NCI-H526 (cell line): ENCODE measurements at regions not wholly inside any gene's neighbourhood (a gene's known extent, or its start where the extent isn't known, plus 50 kb on each side); places are given as distances from the start of the nearest gene placed in this dataset.

ENCODE experiments used
- DNase-seq, 2 experiments: peaks; one replicate each; lab custom pipeline; 2025; lab: John Stamatoyannopoulos, UW

DNA sequence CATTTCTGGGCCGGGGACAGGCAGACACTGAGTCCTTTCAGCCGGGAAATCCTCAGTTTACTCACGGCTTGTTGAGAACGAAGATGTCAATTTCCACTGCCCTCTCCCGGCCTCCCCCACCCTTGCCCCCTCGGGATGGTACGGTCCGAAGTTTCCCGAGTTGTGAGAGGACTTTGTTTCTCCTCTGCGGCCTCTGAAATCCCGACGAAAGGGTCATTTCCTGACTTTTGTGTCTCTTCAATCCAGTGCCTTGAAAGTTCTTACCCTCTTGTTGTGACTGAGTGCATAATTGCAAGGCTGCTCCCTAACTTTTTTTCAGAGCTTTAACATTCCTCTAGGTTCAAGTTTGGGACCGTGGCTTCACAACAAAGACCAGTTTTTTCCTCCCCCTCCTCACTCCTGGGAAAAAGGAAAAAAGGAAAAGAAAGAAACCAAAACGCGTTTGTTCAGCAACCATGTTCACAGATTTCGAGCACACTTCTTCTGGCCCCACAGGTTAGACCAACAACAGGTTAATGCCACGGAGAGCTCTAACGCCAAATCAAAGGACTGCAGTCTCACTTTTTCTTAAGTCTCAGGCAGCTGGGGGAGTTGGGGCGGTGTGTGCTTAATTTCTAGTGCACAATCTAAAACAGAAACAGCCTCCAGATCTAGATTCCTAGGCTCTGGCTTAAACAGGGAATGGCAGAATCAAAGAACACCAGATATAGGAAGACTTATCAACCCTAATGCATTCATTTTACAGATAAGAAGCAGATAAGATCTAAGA lies 138.9 kb downstream of the TMCO5A start:
- DNase-seq = no peak

- DNase-seq = no peak
Measured at GRCh38 chr15:38074029-38074428, 139.6 kb downstream of the TMCO5A start.

GRCh38 chr15:38075466-38075865 lies 141.0 kb downstream of the TMCO5A start:
- DNase-seq = no peak

GRCh38 chr15:38076786-38077185 lies 142.3 kb downstream of the TMCO5A start:
- DNase-seq = peak in 1 of 2 experiments; percentile 39

- DNase-seq = no peak
Measured at GRCh38 chr15:38079236-38079635, 144.8 kb downstream of the TMCO5A start.

DNA sequence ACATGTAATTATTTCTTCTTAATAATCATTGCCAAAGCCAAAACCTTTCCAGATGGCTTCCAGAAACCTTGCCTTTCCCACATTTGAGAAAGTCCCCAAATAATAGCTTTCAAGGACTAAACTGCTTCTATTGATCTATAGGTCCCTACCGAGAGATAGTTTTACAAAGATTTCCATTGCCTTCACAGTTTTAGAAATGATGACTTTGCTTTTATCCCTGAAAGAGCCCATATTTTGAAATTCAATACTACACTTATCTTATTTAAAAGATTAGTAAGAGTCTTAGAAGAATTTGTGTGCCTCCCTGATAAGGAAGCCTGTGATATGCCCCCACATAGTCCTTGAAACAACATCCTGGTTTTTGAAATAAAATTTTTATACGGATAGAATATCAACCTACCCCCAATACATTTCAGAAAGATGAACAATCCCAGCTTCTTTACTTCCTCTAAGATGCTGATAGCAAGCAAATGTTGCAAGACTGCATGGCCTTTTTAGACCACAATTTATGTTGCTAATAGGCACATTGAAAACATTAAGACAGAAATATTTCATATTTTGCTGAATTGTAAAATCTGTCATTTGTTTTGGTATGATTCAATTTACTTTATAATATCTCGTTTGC lies 146.3 kb downstream of the TMCO5A start:
- DNase-seq = no peak

DNA sequence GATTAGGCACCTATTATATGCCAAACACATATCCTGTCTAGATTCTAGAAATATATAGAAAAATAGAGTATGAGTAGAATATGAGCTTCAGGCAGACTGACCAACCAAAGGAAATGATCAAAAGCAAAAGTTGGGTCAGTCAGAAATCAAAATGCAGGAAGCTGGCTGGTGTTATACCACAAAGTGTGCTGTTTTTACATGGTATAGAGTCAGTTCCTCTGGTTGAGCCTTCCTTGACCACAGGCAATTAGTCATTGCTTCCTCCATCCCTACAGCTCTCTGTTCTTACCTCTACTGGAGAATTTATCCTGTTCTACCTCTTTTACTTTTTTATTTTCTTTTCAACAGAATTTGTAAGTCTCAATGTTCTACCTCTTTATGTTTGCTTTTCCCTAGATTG lies 149.8 kb downstream of the TMCO5A start:
- DNase-seq = no peak

- no peak for DNase-seq
Measured at GRCh38 chr15:38085114-38085513, 150.7 kb downstream of the TMCO5A start.

- DNase-seq = no peak
Measured at GRCh38 chr15:38085931-38086568, 151.6 kb downstream of the TMCO5A start.

DNA sequence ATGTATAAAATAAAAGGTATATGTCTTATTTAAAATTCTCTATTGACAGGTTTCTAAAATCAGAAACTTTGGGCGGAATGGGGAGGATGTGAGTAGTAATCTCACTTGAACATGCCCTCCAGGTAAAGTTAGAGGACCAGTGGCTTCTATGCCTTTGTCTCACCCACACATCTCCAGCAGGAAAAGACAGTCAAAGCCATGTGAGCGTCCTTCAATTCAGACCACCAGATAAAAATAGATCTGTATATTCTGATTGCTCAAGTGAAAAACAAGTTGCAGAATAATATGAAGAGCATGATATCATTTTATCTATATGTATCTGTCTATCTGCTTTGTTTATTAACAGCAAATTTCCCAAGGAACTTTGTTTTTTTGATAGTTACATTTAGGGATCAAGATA lies 152.2 kb downstream of the TMCO5A start:
- DNase-seq = no peak

- DNase-seq = no peak
Measured at GRCh38 chr15:38088971-38089370, 154.5 kb downstream of the TMCO5A start.

GRCh38 chr15:38090223-38090622 lies 155.8 kb downstream of the TMCO5A start:
- no peak for DNase-seq

GRCh38 chr15:38090678-38091077 lies 156.2 kb downstream of the TMCO5A start:
- DNase-seq = no peak

GRCh38 chr15:38091078-38091645 lies 156.7 kb downstream of the TMCO5A start:
- no peak for DNase-seq

DNA sequence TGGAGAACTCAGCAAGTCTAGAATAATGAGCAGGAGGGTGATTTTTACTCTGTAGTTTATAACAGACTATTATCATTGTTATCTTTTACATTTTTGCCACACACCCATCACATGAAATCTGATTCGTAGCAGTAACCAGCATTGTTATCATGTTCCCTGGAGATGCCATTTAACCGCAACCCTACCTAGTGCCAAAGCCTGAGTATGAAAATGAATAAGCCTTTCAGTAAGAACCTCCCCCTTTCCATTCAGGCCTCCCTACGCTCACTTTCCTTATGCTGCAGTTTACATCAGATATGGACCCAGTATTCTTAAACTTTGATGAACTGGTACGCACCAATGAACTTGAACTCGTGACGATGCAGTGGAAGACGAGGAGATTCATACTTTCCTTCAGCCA lies 158.7 kb upstream of the SPRED1 start:
- no peak for DNase-seq

DNA sequence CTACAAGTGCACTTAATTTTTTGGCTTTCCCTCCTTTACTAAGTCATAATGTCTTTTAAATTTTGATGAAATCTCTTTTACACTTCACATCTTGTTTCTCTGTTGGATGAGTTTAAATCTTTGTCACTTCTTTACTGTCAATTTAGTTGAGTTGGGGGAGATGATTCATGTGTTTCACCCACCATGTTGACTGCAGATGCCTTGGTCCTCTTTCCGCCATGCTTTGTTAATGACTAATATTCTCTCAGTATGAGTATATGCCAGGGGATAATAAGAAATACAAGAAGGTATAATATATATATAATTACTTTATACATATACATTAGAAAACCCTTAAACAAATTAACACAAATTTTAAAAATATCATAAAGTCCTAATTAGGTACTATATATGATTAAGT lies 149.7 kb upstream of the SPRED1 start:
- no peak for DNase-seq

GRCh38 chr15:38103564-38103963 lies 149.1 kb upstream of the SPRED1 start:
- no peak for DNase-seq

DNA sequence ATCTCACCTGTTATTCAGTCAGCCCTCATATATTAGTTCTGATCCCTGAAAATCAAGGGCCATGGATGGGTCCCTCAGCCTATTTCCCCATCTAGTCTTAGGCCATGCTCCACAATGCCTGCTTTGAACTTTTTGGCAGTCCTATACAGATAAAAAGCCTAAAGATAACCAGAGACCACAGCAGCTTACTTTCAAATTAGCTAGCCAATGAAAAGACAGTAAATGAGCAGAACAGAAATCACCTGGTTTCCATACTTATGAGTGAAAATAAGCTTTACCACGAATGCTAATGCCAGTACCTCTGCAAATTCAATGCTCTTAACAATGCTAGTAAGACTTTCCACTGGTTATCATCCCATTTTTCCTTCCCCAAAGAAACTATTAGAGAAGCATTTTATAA lies 141.6 kb upstream of the SPRED1 start:
- DNase-seq = no peak

- DNase-seq = no peak
Measured at GRCh38 chr15:38112406-38112805, 140.2 kb upstream of the SPRED1 start.

GRCh38 chr15:38115121-38115520 lies 137.5 kb upstream of the SPRED1 start:
- no peak for DNase-seq

DNA sequence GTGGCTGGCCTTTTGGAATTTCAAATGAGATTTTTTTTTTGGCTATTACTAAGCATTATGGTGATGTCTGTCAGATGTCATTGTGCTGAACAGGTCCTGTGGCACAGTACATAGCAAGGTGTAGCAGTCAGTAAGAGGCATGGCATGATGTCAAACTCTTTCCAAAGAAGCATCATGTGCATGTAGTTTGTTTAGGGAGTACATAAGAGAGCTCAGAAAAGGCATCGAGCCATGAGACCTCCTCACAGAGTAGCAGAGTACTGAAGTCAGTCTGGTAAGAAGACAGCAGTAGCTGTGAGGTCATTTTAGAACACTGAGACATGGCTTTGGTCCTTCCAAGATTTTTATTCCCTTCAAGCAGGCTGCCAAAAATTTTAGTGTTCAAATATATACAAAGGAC lies 134.9 kb upstream of the SPRED1 start:
- no peak for DNase-seq

DNA sequence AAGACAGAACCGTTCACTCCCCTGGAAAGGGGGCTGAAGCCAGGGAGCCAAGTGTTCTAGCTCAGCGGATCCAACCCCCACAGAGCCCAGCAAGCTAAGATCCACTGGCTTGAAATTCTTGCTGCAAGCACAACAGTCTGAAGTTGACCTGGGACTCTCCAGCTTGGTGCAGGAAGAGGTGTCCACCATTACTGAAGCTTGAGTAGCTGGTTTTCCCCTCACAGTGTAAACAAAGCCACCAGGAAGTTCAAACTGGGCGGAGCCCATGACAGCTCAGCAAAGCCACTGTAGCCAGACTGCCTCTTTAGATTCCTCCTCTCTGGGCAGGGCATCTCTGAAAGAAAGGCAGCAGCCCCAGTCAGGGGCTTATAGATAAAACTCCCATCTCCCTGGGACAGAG lies 132.8 kb upstream of the SPRED1 start:
- peak in 1 of 2 experiments; percentile 1 for DNase-seq

DNA sequence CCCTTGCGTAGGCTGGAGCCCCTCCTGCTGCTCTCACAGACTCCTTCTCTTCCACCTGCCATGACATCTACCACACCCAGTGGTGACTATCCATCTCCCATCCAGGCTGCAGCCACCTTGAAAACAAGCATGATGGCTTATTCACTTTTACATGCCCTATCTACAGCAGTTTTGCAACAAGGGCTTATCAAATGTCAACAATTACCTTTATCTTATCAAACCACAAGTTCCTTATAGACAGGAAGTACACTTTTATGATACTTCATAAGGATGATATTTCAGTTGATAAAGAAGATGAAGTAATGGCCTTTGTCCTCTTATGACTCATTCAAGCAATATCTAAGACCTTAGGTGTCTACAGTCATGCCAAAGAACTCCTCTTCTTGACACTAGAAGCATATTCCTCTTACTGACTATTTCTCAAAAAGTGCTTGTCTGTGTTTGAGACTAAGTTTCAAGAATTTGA lies 125.3 kb upstream of the SPRED1 start:
- no peak for DNase-seq
